ENCODE measurements at regions not wholly inside any gene's neighbourhood (a gene's known extent, or its start where the extent isn't known, plus 50 kb on each side); places are given as distances from the start of the nearest gene placed in this dataset.

DNA sequence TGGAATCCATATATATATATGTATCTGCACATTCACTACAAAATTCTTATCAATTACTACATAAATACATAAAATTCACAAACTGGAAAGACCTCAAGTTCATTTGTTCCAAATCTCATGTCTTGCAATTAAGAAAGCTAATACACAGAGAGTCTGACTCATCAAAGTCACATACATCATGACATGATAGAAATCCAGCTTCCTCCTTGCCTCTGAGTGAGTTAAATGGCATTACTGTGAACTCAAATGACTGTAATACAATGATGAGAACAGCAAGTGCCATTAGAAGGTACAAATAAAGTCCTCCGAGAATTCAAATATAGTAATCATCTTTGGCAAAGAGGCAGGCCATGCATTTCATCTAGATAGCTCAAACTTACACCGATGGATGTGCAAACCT lies 55.1 kb upstream of the AGTR1 start:
- Mint-ChIP-seq H3K4me3 (no peak overlapping the region), H3K27ac (no peak overlapping the region), H3K9me3 (no peaks in the 10 kb centered on the region), H3K4me1 (peaks cover 10% of the 10 kb centered on the region), H3K36me3 (ENCODE audit: low read depth) (no peaks in the 10 kb centered on the region), H3K27me3 (ENCODE audit: insufficient read depth) (no peaks in the 10 kb centered on the region)
- H3K27ac ChIP-seq (ENCODE audit: low read depth, low read length): no peak overlapping the region
- no peak overlapping the region for H3K4me3 ChIP-seq (ENCODE audit: low read length)
- TF ChIP-seq, protein P1, sequence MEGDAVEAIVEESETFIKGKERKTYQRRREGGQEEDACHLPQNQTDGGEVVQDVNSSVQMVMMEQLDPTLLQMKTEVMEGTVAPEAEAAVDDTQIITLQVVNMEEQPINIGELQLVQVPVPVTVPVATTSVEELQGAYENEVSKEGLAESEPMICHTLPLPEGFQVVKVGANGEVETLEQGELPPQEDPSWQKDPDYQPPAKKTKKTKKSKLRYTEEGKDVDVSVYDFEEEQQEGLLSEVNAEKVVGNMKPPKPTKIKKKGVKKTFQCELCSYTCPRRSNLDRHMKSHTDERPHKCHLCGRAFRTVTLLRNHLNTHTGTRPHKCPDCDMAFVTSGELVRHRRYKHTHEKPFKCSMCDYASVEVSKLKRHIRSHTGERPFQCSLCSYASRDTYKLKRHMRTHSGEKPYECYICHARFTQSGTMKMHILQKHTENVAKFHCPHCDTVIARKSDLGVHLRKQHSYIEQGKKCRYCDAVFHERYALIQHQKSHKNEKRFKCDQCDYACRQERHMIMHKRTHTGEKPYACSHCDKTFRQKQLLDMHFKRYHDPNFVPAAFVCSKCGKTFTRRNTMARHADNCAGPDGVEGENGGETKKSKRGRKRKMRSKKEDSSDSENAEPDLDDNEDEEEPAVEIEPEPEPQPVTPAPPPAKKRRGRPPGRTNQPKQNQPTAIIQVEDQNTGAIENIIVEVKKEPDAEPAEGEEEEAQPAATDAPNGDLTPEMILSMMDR (conservative IDR thresholded peaks at IDR 0.05): no peak
- H3K27me3 ChIP-seq (ENCODE audit: control insufficient read depth, insufficient read depth, low read length, poor library complexity, severe bottlenecking): no peaks in the 10 kb centered on the region
- H3K36me3 ChIP-seq (ENCODE audit: control insufficient read depth, insufficient read depth, low read length): no peaks in the 10 kb centered on the region
- H3K9me3 ChIP-seq (ENCODE audit: control insufficient read depth, low read length): no peaks in the 10 kb centered on the region
- WGBS, 2 experiments (ENCODE audit: insufficient coverage in 1 of 2, insufficient read length in 1 of 2): 83 to 100% methylated on average over 1 of the region's 2 CpGs
- DNase-seq: no peak
- H3K4me1 ChIP-seq (ENCODE audit: control insufficient read depth, insufficient read depth, low read length): no peaks in the 10 kb centered on the region
- no peak overlapping the region for H3K9ac ChIP-seq (ENCODE audit: extremely low read depth, low read length, poor library complexity, severe bottlenecking)

DNA sequence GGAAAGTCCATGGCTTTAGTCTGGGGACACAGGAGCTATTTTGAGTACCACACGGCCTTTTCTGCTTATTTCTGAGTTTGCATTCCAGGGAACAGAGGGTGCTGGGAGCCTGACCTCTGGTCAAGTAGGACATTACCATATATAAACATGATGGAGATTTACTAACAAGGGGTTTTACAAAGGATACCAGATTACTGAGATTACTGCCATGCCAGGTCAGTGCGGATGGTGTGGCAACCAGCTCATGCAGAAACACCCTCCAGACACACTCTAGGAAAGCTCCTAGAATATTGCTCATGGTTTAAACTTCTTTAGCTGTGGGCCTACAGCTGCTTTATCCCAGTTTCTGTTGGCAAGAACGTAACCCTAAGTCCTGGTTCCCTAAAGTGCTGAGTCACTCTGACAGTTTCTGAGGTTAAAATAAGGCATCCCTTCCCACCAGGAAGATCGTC lies 54.3 kb upstream of the AGTR1 start:
- Histone ChIP-seq H3K27ac (ENCODE audit: low read depth, low read length) (no peak overlapping the region), H3K9ac (ENCODE audit: extremely low read depth, low read length, poor library complexity, severe bottlenecking) (no peak overlapping the region), H3K4me1 (ENCODE audit: control insufficient read depth, insufficient read depth, low read length) (no peaks in the 10 kb centered on the region), H3K36me3 (ENCODE audit: control insufficient read depth, insufficient read depth, low read length) (no peaks in the 10 kb centered on the region), H3K9me3 (ENCODE audit: control insufficient read depth, low read length) (no peaks in the 10 kb centered on the region), H3K27me3 (ENCODE audit: control insufficient read depth, insufficient read depth, low read length, poor library complexity, severe bottlenecking) (no peaks in the 10 kb centered on the region), H3K4me3 (ENCODE audit: low read length) (no peak overlapping the region)
- Mint-ChIP-seq H3K27me3 (ENCODE audit: insufficient read depth) (no peaks in the 10 kb centered on the region), H3K27ac (peak overlapping the region; percentile 32), H3K36me3 (ENCODE audit: low read depth) (no peaks in the 10 kb centered on the region), H3K4me1 (peaks cover 14% of the 10 kb centered on the region), H3K4me3 (no peak overlapping the region), H3K9me3 (no peaks in the 10 kb centered on the region)
- TF ChIP-seq, protein P1 (conservative IDR thresholded peaks at IDR 0.05): no peak
- no peak for DNase-seq
- 82 to 88% methylated on average over 2 to 4 of the region's 4 CpGs for WGBS, 2 experiments (ENCODE audit: insufficient coverage in 1 of 2, insufficient read length in 1 of 2)

DNA sequence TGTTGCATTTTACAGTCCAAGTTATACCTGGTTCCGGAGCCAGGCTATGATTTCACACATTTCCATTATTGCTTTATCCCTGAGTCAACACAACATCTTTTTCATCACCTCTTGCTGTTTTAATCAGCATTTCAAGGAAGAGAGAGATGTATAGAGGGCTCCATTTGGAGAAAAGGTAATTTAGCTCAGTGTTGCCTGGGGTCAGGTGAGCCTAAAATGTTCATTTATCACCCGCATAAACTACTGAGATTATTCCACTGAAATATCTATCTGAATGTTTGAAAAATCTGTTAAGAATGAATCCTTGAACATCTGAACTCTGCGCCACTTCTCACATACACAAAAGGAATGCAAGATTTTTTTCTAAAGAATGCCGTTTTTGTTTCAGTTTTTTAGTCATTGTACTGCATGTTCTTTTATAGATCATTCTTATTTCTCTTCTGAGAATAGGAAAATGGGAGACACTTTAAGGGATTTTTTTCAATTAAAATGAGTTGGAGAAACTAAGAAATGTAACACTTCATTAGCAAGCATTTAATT lies 51.5 kb upstream of the AGTR1 start:
- Histone ChIP-seq H3K9me3 (ENCODE audit: control insufficient read depth, low read length) (no peaks in the 10 kb centered on the region), H3K27me3 (ENCODE audit: control insufficient read depth, insufficient read depth, low read length, poor library complexity, severe bottlenecking) (no peaks in the 10 kb centered on the region), H3K4me3 (ENCODE audit: low read length) (no peak overlapping the region), H3K36me3 (ENCODE audit: control insufficient read depth, insufficient read depth, low read length) (no peaks in the 10 kb centered on the region), H3K4me1 (ENCODE audit: control insufficient read depth, insufficient read depth, low read length) (no peaks in the 10 kb centered on the region), H3K27ac (ENCODE audit: low read depth, low read length) (no peak overlapping the region), H3K9ac (ENCODE audit: extremely low read depth, low read length, poor library complexity, severe bottlenecking) (no peak overlapping the region)
- TF ChIP-seq, protein P1 (conservative IDR thresholded peaks at IDR 0.05): no peak
- DNase-seq: no peak
- Mint-ChIP-seq H3K27ac (no peak overlapping the region), H3K9me3 (no peaks in the 10 kb centered on the region), H3K4me1 (peaks cover 16% of the 10 kb centered on the region), H3K27me3 (ENCODE audit: insufficient read depth) (no peaks in the 10 kb centered on the region), H3K36me3 (ENCODE audit: low read depth) (no peaks in the 10 kb centered on the region), H3K4me3 (no peak overlapping the region)
- 98% methylated on average over 4 of the region's 4 CpGs; no CpG with 5 or more reads in 1 of the 2 experiments for WGBS, 2 experiments (ENCODE audit: insufficient coverage in 1 of 2, insufficient read length in 1 of 2)
